ENCODE measurements at regions not wholly inside any gene's neighbourhood (a gene's known extent, or its start where the extent isn't known, plus 50 kb on each side); places are given as distances from the start of the nearest gene placed in this dataset.

DNA sequence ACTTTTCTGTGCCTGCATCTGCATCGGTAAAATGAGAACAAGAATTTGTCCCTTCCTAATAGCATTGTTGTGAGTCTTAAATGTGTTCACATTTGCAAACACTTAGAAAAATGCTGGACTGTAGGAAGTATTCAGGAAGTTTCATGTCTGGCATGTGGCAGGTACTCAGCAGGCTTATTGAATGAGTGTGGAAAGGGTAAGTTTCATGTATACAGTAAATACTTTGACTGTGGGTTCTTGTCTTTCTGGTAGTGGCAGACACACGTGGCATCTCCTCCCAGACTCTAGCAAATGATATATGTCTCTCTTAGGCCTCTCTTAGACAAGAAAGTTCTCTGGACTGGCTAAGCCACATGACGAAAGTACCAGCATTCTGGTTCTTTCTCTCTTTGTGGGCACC lies 179.2 kb downstream of the C11orf91 start:
- DNase-seq: no peak

DNA sequence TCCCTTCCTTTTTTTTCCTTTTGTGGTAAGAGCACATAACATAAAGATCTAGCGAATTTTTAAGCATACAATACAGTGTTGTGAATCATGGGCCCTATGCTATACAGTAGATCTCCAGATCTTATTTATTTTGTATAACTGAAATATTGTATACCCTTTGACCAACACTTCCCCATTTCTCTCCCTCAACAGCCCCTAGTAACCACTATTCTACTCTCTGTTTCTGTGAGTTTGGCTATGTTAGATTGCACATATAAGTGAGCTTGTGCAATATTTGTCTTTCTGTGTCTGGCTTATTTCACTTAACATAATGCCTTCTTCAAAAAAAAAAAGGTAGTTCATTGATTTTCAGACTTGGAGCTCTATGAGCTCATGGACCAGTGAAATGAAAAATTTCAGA lies 180.5 kb downstream of the C11orf91 start:
- no peak for DNase-seq

- DNase-seq: peak; percentile 58
Observed at GRCh38 chr11:33515347-33515746, 185.3 kb downstream of the C11orf91 start.

DNA sequence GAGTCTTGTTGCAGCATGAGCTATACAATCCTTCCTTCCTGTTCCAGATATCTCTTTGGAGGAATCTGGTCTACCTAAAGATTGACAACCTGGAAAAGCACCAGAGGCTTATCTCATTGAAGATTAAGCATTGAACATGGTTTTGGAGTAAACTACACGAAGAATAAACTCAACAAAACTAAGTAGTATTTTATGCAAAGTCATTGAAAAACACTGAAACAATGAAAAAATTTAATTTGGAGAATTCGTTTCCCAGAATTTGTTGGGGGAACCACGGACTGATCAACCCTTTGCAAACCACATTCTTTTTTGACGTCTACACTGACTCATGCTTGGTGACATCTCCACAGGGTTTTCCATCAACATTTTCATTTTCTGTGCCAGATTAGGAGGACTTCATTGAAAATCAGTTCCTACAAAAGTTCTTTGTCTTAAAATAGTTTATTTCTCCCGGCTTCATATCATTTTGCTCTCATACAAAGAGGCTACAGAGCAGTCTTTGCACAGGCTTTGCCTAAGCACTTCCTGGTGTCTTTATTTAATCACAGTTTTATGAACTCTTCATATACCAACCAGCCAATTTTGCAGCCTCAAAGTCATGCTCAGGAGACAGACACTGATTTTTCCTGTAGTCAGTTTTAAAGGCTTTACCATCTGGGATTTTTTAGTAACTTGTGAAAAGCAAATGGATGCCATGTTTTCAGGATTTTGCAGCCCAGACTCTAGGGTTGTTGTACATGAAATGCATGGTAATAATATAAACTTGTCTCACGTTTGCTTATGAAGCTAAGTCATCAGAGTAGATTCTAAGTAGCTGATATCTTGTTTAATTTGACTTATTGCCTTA lies 186.3 kb downstream of the C11orf91 start:
- no peak for DNase-seq

- DNase-seq: no peak
Observed at GRCh38 chr11:33509632-33510031, 191.0 kb downstream of the C11orf91 start.

DNA sequence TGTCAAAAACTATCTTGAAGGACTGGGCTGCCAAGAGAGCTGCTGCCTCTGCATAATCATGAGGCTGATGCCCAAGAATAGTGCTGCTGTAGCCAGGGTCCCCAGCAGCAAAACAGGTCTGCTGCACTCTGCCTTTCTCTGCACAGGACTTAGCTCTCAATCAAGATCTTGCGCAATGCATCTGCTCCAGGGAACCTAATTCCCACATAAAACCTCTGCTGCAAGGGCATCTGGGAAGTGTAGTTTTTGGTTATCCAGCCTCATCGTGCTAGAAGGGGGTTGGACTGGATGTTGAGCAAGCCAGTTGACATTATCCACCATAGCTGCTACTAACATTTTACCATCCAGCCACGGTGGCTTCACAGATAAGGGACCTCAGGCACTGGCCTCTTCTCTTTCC lies 192.7 kb downstream of the C11orf91 start:
- DNase-seq: peak; percentile 46

DNA sequence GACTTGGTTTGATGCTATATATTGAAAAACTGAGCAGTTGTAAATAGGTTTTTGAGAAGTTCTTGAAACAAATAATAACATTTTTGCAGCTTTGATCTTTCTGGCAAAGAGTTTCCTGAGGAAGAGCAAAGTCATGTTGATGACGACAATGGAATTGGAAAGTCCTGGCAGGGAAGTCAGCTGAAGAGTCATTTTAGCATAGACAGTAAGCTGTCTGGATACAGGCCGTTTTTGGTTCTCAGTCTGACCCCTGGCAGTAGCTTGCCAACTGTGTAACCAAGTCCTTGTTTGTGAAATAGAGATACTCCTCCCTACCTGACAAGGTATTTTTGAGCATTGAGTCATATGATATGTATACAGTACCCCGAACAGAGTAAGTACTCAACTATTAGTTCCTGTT lies 193.3 kb downstream of the C11orf91 start:
- no peak for DNase-seq

DNA sequence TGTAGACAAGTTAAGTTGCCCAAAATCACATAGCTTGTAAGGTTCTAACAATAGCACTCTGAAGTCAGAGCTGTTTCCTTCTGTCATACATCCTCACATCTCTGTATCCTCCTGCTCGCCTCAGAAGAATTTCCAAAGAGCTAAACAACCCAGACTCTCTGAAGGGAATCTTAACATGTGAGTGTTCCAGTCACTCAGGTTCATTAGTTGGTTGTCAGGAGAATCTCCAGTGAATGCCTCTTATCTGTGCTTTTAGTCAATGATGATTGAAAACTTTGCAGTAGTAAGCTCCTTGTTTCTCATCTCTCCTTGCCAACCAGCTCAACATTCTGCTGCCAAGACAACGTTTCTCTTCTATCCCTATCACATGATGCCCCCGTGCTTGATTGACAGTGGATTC lies 195.5 kb downstream of the C11orf91 start:
- DNase-seq: no peak

DNA sequence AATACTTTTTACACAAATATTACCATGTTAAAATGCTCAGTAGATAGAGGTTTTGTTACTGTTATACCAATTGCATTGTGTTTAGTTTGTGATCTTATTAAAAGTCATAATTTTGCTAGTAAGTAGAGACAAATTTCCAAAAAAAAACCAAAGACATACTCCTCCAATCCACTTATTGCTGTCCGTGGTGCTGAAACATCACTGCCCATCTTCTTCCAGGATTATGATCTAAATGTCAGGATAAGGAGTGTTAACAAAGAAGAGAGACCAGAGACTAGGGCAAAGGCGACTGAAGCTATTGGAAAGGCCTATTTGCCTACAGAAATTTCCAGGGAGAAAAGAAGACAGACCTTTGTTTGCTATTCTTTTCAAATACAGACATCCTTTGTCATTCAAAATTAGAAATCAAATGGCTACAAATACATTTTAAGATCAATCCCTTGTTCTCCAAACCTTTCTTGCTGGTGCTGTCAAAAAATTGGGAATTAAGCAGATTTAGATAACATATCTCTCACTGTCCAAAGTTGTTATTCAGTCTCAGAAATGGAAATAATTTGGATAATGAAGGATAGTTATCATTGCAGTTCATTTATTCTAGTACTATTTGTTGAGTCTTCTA lies 199.7 kb downstream of the C11orf91 start:
- DNase-seq: peak; percentile 69

DNA sequence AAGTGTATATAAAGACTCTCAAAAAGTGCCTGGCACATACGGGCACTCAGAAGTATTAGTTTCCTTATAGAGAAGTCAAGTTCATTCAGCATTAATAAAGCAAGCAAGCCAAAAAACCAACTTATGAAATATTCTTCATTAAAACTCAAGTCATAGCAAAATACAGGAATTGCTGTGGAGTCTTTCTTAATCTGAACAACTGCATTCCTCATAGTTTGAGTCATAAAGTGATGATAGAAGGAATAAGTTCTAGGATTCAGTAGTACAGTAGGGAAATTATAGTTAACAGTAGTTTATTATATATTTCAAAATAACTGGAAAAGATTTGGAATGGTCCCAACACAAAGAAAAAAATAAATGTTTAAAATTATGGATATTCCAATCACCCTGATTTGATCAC lies 200.3 kb downstream of the C11orf91 start:
- peak; percentile 53 for DNase-seq

DNA sequence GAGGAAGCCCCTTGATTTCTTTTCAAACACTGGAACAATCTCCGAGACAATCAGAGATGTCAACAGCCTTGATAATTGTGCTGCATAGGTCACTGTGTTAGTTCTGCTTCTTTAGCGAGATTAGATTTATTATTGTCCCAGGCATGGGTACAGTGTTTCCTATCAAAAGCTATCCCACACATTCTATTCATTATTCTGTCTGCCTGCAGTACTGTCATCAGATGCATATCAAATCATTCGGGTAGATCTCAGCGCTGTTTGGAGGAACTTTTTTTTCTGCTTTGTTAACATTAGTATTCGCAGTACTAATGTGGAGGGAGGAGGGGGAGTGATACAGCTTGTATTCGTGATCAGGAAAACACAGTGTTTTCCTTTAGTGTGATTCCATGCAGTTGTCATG lies 208.0 kb downstream of the C11orf91 start:
- no peak for DNase-seq

- DNase-seq: peak; percentile 35
Observed at GRCh38 chr11:33490842-33491370, 209.7 kb downstream of the C11orf91 start.

DNA sequence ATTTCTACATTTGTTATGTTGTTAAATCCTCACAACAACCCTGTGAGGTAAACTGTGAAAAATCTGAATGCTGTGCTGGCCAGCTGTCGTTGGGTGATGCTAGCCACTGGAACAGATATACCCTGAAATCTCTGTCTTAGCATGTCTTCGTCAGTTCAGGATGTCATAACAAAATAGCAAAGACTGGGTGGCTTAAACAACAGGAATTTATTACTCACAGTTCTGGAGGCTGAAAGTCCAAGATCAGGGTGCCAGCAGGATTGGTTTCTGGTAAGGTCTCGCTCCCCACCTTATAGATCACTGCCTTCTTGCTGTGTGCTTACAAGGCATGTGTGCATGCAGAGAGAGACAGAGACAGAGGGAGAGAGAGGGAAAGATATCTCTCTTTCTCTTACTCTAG lies 211.7 kb downstream of the C11orf91 start:
- DNase-seq: no peak

GRCh38 chr11:33480626-33481025 lies 220.0 kb downstream of the C11orf91 start:
- no peak for DNase-seq

DNA sequence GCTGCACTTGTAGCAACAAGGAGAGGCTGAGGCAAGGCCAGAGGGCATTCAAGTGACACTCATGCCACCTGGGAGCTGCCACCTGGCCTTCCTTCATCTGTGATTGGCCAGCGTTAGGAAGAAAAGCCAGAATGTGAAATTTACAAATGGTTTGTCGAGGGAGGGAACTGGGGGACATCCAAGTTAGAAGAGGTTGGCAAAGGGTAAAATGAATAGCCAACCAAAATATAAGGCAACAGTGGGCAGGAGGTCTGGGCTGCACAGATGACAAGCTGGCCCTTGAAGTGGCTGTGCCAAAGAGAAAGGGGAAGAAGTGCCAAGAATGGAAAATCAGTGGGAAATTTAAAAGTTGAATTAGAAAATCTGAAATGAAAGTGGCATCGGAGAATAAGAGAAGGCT lies 221.4 kb downstream of the C11orf91 start:
- no peak for DNase-seq

GRCh38 chr11:33478111-33478573 lies 221.0 kb downstream of the HIPK3 start:
- DNase-seq: no peak

- peak; percentile 32 for DNase-seq
Observed at GRCh38 chr11:33476945-33477606, 219.9 kb downstream of the HIPK3 start.

DNA sequence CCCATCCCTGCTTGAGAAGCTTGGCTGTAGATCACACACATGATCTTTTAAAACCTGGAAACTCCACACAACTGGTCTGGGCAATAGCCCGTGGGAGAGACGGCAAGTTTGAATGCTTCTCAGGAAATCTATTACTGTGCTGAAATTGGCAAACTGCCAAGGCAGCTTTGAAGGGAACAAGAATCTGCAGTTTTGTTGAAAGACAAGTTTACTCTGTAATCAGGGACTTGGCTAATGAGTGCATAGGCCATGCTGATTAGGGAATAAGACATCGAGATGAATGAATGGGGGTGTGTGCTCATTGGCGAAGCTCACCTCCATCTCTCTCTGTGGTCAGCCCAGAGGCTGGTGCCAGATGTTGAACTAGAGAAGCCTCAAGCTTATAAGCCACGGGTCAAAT lies 218.8 kb downstream of the HIPK3 start:
- peak; percentile 69 for DNase-seq

DNA sequence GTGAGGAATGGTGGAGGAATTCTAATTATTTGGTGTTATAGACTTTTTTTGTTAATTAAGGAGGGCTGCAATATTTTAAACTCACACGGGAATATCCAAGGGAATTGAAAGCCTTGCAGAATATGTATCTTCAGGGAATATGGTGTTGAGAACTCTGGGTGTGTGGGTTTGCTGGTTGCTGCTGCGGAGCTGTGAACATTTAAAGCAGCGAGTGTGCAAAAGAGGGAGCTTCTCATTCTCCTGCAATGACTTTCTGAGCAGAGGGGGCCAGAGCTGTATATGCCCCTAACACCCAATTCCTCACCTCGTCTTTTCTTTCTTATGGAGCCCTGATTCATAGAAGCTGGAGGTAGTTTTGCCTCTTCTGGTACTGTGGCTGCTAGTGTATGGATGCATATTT lies 217.7 kb downstream of the HIPK3 start:
- no peak for DNase-seq

DNA sequence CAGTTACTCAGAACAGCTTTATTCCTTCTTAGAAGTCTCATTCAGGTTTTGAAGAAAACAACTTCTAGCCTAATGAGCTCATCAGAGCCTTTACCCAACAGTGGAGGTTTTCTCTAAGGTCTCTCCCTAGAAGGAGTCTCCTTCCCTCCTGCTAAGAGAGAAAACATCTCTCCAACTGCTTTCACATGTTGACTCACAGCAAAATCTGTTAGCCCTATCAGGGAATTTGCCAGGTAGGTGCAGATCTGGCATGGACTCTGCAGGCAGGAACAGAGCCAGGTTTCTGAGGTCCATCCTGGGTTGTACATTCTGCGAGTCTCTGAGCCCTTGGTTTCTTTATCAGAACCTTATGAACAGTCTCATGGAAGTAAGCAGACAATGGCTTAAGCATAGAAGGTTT lies 214.4 kb downstream of the HIPK3 start:
- no peak for DNase-seq

DNA sequence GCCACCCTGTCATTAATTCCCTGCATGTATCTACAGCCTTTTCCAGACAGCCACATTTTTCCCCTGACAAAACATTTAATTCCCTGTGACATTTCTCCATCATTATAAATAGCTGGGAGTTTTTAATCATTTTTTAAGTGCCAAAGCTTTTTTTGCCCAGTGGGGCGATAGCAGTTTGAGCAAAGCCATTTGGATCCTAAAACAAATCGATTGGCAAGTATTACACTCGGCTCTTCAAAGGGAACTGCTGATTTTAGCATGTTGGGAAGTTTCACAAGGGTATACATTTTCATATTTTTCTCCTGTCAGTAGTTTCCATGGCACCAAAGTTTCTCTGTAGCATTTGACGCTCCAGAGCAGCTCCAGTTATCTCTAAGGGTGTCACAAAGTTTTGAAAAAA lies 210.8 kb downstream of the HIPK3 start:
- DNase-seq: no peak

- DNase-seq: peak; percentile 54
Observed at GRCh38 chr11:33463059-33463458, 205.9 kb downstream of the HIPK3 start.

DNA sequence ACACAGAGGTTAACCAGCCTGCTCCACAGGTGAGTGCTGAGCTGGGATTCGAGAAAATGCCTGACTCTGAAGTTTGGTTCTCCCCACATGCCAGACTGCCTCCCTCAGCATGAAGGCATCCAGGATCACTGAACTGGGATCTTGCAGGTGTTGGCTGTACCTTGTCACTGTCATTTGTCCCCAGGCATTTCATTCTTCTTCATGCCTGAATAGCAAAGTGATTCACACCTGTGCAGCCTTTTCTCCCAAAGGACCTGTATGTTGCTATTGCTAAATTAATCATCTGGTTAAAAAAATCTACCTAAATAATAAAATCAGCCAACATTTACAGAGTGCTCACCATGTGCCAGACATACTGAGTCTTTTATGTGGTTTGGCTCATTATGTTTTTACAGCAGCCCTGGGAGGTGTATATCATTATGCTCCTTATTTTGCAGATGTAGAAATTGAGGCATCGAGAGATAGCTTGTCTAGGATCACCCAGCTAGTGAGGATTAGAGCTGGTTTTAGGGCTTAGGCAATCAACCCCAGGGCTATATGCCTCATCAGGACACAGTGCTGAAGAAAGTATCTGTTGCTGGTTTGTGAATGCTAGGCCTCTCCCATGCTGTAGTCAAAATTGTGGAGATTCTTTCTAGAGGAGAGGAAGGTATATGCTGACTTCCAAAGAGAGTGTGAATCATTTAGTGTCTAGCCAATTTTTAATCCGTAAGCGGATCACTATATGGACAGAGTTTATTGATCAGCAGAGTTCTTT lies 204.4 kb downstream of the HIPK3 start:
- no peak for DNase-seq
